Lower leg skin (tissue), 3 donors: ENCODE measurements at regions not wholly inside any gene's neighbourhood (a gene's known extent, or its start where the extent isn't known, plus 50 kb on each side); places are given as distances from the start of the nearest gene placed in this dataset.

ENCODE experiments used
- CTCF ChIP-seq, 3 donors: fragments of 450-650 bp; IDR thresholded peaks; one replicate each; pipeline ENCODE4 v1.5.1; 2016; ENCODE audit warnings: antibody characterized with exemption in 3 of 3, mild to moderate bottlenecking in 3 of 3, moderate library complexity in 2 of 3
- POLR2A ChIP-seq, 2 donors: fragments of 450-650 bp; IDR thresholded peaks; one replicate each; pipeline ENCODE4 v1.6.1; 2016 to 2017; ENCODE audit warnings: antibody characterized with exemption in 2 of 2, mild to moderate bottlenecking in 1 of 2, moderate library complexity in 1 of 2

DNA sequence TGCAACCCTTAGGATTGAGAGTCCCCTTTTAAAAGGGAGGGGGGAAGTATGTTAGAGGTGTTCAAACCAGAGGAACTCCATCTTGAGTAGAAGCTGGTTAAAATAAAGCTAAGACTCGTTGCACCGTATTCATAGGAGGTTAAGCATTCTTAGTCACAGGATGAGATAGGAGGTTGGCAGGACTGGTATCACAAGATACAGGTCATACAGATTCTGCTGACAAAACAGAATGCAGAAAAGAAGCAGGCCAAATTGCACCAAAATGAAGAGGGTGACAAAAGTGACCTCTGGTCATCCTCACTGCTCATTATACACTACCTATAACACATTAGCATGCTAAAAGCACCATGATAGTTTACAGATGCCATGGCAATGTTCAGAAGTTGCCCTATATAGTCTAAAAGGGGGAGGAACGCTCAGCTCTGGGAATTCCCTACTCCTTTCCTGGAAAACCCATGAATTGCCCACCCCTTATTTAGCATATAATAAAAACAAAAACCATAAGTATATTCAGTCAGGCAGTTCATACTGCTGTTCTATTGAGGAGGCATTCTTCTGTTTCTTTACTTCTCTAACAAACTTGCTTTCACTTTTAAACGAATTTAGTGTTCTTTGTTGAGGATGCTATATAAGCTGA is 192.2 kb upstream of the NDUFV2 start:
- no peak for TF ChIP-seq CTCF (IDR thresholded peaks at IDR 0.05)
- no peak for TF ChIP-seq POLR2A (IDR thresholded peaks at IDR 0.05)
